ENCODE measurements at regions not wholly inside any gene's neighbourhood (a gene's known extent, or its start where the extent isn't known, plus 50 kb on each side); places are given as distances from the start of the nearest gene placed in this dataset.

GRCh38 chr4:176843710-176844109 lies 51.0 kb upstream of the VEGFC start:
- no peak for DNase-seq

GRCh38 chr4:176844448-176844847 lies 51.7 kb upstream of the VEGFC start:
- no peak for DNase-seq

GRCh38 chr4:176845636-176846035 lies 52.9 kb upstream of the VEGFC start:
- no peak for DNase-seq

- no peak for DNase-seq
Measured at GRCh38 chr4:176849076-176849475, 56.4 kb upstream of the VEGFC start.

- DNase-seq, result no peak
Measured at GRCh38 chr4:176850436-176850835, 57.7 kb upstream of the VEGFC start.

GRCh38 chr4:176856421-176856820 lies 63.7 kb upstream of the VEGFC start:
- no peak for DNase-seq

GRCh38 chr4:176858839-176859238 lies 66.1 kb upstream of the VEGFC start:
- no peak for DNase-seq

GRCh38 chr4:176864238-176864637 lies 71.5 kb upstream of the VEGFC start:
- DNase-seq, result no peak

GRCh38 chr4:176868676-176869075 lies 76.0 kb upstream of the VEGFC start:
- DNase-seq, result no peak

- no peak for DNase-seq
Measured at GRCh38 chr4:176872461-176872860, 79.7 kb upstream of the VEGFC start.

GRCh38 chr4:176874721-176875445 lies 82.2 kb upstream of the VEGFC start:
- DNase-seq, result no peak

- no peak for DNase-seq
Measured at GRCh38 chr4:176875446-176875930, 82.8 kb upstream of the VEGFC start.

GRCh38 chr4:176879380-176880116 lies 86.8 kb upstream of the VEGFC start:
- DNase-seq, result no peak

- no peak for DNase-seq
Measured at GRCh38 chr4:176882206-176882605, 89.5 kb upstream of the VEGFC start.

GRCh38 chr4:176883108-176883550 lies 90.4 kb upstream of the VEGFC start:
- DNase-seq, result no peak

GRCh38 chr4:176883681-176884418 lies 91.1 kb upstream of the VEGFC start:
- DNase-seq, result no peak

- DNase-seq, result no peak
Measured at GRCh38 chr4:176885224-176885623, 92.5 kb upstream of the VEGFC start.

- no peak for DNase-seq
Measured at GRCh38 chr4:176886135-176886534, 93.4 kb upstream of the VEGFC start.

- DNase-seq, result no peak
Measured at GRCh38 chr4:176889776-176890175, 97.1 kb upstream of the VEGFC start.

- no peak for DNase-seq
Measured at GRCh38 chr4:176894498-176894897, 101.8 kb upstream of the VEGFC start.

- DNase-seq, result no peak
Measured at GRCh38 chr4:176896211-176896610, 103.5 kb upstream of the VEGFC start.

- DNase-seq, result no peak
Measured at GRCh38 chr4:176897226-176897625, 104.5 kb upstream of the VEGFC start.

- DNase-seq, result no peak
Measured at GRCh38 chr4:176898791-176899190, 106.1 kb upstream of the VEGFC start.
